ENCODE measurements at regions not wholly inside any gene's neighbourhood (a gene's known extent, or its start where the extent isn't known, plus 50 kb on each side); places are given as distances from the start of the nearest gene placed in this dataset.

DNA sequence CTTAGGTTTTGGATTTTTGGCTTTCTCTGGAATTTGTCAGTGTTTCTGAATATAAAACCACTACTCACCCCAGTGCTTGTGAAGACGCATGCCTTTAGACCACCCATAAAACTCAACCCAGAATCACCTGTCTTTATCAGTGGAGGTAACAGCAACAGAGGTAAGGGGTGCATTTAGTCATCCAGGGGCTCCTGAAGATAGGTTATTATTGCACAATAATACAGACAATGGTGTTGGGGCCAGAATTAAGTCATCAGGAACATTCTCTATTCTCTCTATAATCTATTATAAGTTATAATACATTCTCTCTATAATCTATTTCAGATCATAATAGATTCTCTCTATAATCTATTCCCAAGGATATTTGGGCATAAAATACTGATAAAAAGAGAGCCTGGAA is 100.2 kb upstream of the KCNQ5 start:
- Histone ChIP-seq H3K4me3 (replicated peaks in 1 of 3; ENCODE audit: low read depth in 2 of 3, low read length in 3 of 3) (no peak overlapping the region), H2AFZ (ENCODE audit: insufficient read depth, low read depth, low read length, poor library complexity, severe bottlenecking) (no peak overlapping the region), H4K20me1 (ENCODE audit: insufficient read depth, low read length) (no peaks in the 10 kb centered on the region), H3K9me3 (replicated peaks in 1 of 2; ENCODE audit: control insufficient read depth in 1 of 2, insufficient read depth in 1 of 2, low read length in 2 of 2) (no peaks in the 10 kb centered on the region), H3K27ac (ENCODE audit: low read depth in 1 of 2, low read length in 2 of 2) (no peak overlapping the region), H3K4me1 (ENCODE audit: control insufficient read depth in 1 of 2, insufficient read depth in 2 of 2, low read length in 2 of 2) (no peaks in the 10 kb centered on the region), H3K9ac (ENCODE audit: insufficient read depth, low read length, poor library complexity, severe bottlenecking) (no peak overlapping the region), H3K36me3 (replicated peaks in 1 of 2; ENCODE audit: control insufficient read depth in 1 of 2, insufficient read depth in 2 of 2, low read length in 2 of 2) (no peaks in the 10 kb centered on the region), H3K4me2 (replicated peaks; ENCODE audit: extremely low read depth, low read length, poor library complexity, severe bottlenecking) (no peak overlapping the region), H3K79me2 (ENCODE audit: insufficient read depth, low read length) (no peaks in the 10 kb centered on the region), H3K27me3 (ENCODE audit: control insufficient read depth in 2 of 2, insufficient read depth in 2 of 2, low read length in 2 of 2) (no peaks in the 10 kb centered on the region)
- Mint-ChIP-seq H3K4me1 (peaks cover 3% of the 10 kb centered on the region), H3K27ac (no peak overlapping the region), H3K9me3 (no peaks in the 10 kb centered on the region), H3K27me3 (ENCODE audit: low read depth in 3 of 3) (peaks cover 0 to 9% (median 2%) of the 10 kb centered on the region in 3 donors), H3K4me3 (no peak overlapping the region), H3K36me3 (no peaks in the 10 kb centered on the region)
- DNase-seq: no peak
- TF ChIP-seq, protein P1, sequence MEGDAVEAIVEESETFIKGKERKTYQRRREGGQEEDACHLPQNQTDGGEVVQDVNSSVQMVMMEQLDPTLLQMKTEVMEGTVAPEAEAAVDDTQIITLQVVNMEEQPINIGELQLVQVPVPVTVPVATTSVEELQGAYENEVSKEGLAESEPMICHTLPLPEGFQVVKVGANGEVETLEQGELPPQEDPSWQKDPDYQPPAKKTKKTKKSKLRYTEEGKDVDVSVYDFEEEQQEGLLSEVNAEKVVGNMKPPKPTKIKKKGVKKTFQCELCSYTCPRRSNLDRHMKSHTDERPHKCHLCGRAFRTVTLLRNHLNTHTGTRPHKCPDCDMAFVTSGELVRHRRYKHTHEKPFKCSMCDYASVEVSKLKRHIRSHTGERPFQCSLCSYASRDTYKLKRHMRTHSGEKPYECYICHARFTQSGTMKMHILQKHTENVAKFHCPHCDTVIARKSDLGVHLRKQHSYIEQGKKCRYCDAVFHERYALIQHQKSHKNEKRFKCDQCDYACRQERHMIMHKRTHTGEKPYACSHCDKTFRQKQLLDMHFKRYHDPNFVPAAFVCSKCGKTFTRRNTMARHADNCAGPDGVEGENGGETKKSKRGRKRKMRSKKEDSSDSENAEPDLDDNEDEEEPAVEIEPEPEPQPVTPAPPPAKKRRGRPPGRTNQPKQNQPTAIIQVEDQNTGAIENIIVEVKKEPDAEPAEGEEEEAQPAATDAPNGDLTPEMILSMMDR (IDR thresholded peaks at IDR 0.05): no peak
- intact Hi-C loops (cut with micrococcal nuclease): no loop called here
- WGBS (ENCODE audit: insufficient coverage): no CpG with 5 or more reads among the region's 1 CpG

DNA sequence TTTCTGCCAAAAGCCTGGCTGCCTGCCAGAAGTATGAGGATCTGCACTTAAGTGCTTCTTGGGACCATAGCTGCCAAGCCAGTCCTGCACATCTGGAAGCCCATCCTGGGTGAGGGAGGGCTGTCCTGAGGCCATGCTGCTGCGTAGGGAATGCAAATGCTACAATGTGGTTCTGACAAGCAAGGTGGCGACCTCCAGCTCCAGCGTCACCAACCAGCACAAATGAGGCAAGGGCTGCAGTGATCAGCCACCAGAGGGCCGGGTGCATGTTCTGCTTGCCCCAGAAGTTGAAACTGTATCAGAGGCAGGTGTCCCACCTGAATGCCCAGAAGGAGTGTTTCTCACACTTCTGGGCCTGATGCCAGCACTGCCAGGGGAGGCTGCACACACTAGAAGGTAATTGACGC is 99.1 kb upstream of the KCNQ5 start:
- Histone ChIP-seq H3K4me3 (replicated peaks in 1 of 3; ENCODE audit: low read depth in 2 of 3, low read length in 3 of 3) (no peak overlapping the region), H3K36me3 (replicated peaks in 1 of 2; ENCODE audit: control insufficient read depth in 1 of 2, insufficient read depth in 2 of 2, low read length in 2 of 2) (no peaks in the 10 kb centered on the region), H2AFZ (ENCODE audit: insufficient read depth, low read depth, low read length, poor library complexity, severe bottlenecking) (no peak overlapping the region), H3K79me2 (ENCODE audit: insufficient read depth, low read length) (no peaks in the 10 kb centered on the region), H4K20me1 (ENCODE audit: insufficient read depth, low read length) (no peaks in the 10 kb centered on the region), H3K27me3 (ENCODE audit: control insufficient read depth in 2 of 2, insufficient read depth in 2 of 2, low read length in 2 of 2) (no peaks in the 10 kb centered on the region), H3K4me1 (ENCODE audit: control insufficient read depth in 1 of 2, insufficient read depth in 2 of 2, low read length in 2 of 2) (no peaks in the 10 kb centered on the region), H3K9ac (ENCODE audit: insufficient read depth, low read length, poor library complexity, severe bottlenecking) (no peak overlapping the region), H3K27ac (ENCODE audit: low read depth in 1 of 2, low read length in 2 of 2) (no peak overlapping the region), H3K4me2 (replicated peaks; ENCODE audit: extremely low read depth, low read length, poor library complexity, severe bottlenecking) (no peak overlapping the region), H3K9me3 (replicated peaks in 1 of 2; ENCODE audit: control insufficient read depth in 1 of 2, insufficient read depth in 1 of 2, low read length in 2 of 2) (no peaks in the 10 kb centered on the region)
- Mint-ChIP-seq H3K27ac (no peak overlapping the region), H3K36me3 (no peaks in the 10 kb centered on the region), H3K9me3 (no peaks in the 10 kb centered on the region), H3K27me3 (ENCODE audit: low read depth in 3 of 3) (peaks cover 0 to 7% (median 4%) of the 10 kb centered on the region in 3 donors), H3K4me3 (no peak overlapping the region), H3K4me1 (peaks cover 3% of the 10 kb centered on the region)
- DNase-seq: no peak
- WGBS (ENCODE audit: insufficient coverage): 88% methylated on average over 5 of the region's 5 CpGs
- TF ChIP-seq, protein P1 (IDR thresholded peaks at IDR 0.05): no peak
- intact Hi-C loops (cut with micrococcal nuclease): no loop called here
